ENCODE measurements at regions not wholly inside any gene's neighbourhood (a gene's known extent, or its start where the extent isn't known, plus 50 kb on each side); places are given as distances from the start of the nearest gene placed in this dataset.
"Not testable (repeated sequence)": the region's sequence is repeated elsewhere in the genome, so short reads cannot be mapped to it uniquely, and the experiment has no call there.

DNA sequence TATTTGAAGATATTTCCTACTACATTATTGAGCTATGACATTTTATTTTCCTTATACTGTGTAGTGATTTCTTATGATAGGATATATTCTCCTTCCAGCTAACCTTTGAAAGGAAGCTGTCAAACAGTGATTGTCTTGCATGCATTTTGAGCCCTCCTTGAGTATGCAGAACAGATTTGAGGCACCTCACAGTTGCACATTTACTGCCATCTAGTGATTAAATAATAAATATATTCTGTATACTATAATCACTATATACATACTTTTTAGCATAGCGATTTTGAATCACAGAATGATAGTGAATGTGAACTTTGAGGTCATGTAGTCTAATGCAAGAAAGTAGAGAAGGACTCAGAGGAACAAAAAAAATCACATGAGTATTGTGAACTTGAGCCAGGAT, 268.4 kb upstream of the CDH19 start:
- DNase-seq (ENCODE audit: low read depth in 3 of 3) = no peak

DNA sequence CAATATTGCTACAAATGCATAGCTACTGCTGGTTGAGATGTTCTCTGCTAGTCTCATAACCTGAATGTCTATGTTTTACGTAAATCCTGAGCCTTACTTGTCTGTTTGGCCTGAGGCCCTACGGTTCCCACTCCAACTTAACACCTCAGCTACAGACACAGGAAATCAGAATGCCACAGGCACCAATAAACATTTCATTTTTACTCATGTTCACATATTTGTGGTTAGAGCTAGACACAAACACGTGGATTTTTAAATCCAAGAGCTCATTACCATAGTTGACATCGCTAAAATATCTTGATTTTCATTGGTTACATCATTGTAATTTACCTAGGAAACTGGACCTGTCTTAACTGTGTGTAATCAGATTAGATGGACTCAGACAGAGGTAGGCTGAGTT, 263.8 kb upstream of the CDH19 start:
- DNase-seq (ENCODE audit: low read depth in 3 of 3) = no peak

DNA sequence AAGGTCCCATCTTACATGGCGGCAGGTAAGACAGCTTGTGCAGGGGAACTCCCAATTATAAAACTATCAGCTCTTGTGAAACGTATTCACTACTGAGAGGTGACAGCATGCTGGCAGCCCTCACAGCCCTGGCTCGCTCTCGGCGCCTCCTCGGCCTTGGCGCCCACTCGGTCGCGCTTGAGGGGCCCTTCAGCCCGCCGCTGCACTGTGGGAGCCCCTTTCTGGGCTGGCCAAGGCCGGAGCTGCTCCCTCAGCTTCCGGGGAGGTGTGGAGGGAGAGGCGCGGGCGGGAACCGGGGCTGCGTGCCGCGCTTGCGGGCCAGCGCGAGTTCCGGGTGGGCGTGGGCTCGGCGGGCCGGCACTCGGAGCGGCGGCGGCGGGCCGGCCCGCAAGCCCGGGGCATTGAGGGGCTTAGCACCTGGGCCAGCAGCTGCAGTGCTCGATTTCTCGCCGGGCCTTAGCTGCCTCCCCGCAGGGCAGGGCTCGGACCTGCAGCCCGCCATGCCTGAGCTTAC, 262.6 kb upstream of the CDH19 start:
- DNase-seq (ENCODE audit: low read depth in 3 of 3) = not testable (repeated sequence)

DNA sequence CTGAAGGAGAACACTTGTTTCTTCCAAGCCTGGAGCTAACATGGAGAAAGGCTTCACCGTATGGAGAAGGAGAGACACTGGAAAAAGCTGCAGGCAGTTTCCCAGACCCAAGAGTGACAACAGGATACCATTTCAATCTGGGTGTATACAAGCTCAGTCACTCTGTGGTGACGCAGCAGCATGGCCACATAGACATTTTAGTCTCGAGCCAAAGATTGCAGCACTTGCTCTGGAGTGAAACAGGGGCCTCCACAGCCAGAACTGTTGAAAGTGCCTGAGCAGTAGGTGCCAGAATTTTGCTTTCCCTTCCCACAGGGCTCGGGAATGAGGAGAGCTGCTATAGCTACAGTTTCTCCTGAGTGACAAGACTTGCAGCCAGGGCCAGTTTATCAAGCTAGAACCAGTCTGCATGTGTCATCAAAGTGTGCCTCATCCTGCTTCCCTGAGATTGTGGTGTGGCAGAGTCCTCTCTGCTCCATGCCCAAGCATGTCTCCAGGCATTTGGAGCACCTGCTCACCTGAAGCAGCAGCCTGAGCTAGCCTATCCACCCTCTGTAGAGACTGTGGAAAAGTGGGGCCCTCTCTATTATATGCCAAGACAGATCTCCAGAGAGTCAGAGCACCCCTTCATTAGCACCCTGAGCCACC, 234.6 kb upstream of the CDH19 start:
- no peak for DNase-seq (ENCODE audit: low read depth in 3 of 3)

DNA sequence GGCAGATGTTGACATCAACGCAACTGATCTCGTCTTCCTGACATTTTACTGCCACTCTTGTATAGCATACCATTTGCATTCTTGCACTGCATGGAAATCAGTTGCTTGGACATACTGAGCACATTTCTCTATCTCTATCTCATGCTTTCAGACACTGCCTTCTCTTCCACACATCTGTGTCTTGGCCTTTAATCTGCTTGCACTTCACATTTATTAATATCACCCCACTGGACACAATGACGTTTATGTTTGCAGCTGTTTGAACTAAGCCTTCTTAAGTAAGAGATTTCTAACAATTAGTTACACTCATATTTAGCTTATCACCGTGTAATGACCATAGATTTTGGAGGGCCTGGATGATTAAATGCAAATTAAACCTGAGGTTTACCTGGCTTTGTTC, 229.8 kb upstream of the CDH19 start:
- DNase-seq (ENCODE audit: low read depth in 3 of 3) = no peak

DNA sequence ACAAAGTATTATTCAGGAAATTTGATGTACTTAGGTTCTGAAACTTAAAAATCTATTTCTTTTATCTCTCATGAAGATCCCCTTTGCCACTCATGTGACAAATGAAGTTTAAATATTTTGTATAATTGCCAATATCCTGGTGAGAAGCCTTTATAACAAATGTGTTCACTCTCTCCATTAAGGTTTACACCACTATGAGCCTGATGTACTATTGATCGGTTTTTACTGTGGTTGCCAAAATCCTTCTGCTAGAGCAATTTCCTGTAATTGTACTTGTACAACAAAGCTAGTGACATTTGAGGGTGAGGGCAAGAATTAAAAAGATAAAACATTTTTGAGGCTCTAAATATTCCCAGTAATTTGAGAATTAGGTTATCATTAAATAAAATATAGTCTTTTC, 222.3 kb upstream of the CDH19 start:
- no peak for DNase-seq (ENCODE audit: low read depth in 3 of 3)

DNA sequence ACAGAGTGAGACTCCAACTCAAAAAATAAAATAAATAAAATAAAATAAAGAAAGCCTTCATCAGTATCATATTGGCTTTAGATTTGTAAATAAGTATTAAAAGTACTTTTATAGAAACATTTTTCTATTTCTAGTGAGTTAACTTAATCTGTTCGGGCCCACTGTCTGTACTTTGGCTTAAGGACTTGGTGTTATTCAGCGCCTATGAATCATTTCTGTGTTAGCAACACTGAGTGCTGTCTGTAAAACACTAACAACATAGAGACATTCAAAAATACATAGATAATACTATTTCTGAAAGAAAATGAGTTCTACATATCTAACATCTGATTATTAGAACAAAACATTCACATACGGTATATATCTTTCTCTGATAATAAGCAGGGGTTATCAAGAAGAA, 221.5 kb upstream of the CDH19 start:
- DNase-seq (ENCODE audit: low read depth in 3 of 3) = no peak

DNA sequence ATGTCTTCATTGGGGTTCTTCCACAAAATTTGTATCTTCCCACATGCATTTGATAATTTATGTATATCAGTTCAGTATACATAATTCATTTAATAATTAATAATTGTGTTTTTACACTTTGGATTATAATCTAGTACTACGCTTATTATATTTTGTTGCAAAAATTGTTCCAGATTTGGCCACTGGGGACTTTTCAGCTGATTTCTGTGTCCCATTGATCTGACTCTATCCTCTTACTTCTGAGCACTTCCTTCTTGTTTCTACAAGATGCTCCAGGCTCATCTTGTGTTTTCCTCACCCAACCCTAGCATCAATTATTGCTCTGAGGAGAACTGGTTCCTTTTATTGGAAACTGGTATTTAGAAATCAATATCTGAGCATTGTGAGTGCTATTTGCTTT, 215.3 kb upstream of the CDH19 start:
- no peak for DNase-seq (ENCODE audit: low read depth in 3 of 3)

DNA sequence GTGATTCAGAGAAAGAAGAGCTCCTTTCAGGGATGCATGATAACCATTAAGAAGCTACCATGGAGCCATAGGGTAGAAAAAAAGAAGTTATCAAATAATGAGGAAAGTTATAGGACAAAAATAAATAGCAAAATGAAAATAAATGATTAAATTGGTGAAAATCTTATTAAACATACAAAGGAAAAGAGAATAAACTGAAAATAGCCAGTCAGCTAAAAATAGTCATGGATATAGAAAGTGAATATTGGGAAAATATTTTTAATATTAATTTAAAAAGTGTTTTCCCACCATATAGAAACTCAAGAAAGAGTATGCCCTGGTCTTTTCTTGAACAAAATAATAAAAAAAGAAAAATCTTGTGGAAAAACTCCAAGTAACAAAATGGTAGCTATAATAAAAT, 209.2 kb upstream of the CDH19 start:
- DNase-seq (ENCODE audit: low read depth in 3 of 3) = no peak

DNA sequence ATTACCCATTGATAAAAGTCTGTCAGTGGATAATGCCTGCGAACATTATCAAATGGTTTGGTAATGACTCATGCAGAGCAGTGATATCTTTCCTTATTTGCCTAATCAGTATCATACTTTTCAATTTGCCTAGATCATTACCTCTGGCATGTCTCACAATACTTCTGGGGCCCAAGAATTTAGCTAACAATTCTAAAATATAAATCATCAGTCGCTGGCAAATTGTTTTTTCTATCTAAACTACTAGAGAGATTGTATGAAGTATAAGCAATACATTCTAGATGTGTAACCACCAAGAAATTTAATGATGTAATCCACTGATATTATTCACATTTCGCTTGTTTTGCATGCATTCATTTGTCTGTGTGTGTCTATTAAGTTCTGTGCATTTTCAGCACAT, 191.2 kb upstream of the CDH19 start:
- no peak for DNase-seq (ENCODE audit: low read depth in 3 of 3)

DNA sequence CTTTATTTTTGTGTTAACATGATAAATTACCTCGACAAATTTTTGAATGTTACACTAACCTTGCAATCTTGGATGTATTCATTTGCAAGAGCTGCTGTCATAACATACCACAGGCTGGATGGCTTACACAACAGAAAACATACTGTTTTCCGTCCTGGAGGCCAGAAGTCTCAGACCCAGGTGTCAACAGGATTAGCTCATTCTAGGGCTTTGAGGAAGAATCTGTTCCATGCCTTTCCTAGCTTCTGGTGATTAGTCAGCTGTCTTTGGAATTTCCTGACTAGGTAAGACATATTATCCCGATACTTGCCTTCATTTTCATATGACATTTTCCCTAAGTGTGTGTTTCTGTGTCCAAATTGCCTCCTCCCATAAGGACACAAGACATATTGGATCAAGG, 188.6 kb upstream of the CDH19 start:
- no peak for DNase-seq (ENCODE audit: low read depth in 3 of 3)

DNA sequence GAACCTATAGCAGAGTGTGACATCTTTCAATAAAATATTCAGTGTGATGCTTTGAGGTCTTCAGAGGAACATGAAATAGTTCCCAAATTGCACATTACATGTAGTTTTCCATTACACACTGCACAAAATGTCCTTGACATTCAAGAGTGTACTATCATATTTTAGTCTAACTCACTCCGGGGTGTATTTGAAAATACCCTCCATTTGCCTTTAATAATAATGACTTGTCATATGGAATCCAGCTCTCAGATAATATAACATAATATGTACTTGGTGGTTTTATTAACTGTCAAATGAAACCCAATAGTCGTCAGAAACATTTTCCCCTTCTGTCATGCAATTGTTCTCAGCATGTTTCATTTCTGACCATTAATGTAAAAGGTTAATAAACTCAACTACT, 176.7 kb upstream of the CDH19 start:
- no peak for DNase-seq (ENCODE audit: low read depth in 3 of 3)

DNA sequence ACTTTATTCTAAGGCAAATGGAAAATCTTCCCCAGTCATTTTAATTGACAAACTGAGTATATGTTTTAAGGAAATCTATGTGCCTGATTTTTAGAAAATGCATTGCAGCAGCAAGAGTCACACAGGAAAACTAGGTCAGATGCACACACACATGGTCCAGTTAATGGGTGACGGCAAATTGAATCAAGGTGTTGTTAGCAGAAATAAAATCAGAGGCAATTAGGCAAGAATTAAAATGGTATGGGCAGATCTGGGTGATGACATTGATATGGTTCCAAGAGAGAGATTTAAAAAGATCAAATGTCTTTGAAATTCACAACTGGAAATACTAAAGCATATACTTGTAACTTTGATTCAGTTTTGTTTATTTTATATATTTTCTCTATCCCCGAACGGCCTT, 174.2 kb upstream of the CDH19 start:
- no peak for DNase-seq (ENCODE audit: low read depth in 3 of 3)

DNA sequence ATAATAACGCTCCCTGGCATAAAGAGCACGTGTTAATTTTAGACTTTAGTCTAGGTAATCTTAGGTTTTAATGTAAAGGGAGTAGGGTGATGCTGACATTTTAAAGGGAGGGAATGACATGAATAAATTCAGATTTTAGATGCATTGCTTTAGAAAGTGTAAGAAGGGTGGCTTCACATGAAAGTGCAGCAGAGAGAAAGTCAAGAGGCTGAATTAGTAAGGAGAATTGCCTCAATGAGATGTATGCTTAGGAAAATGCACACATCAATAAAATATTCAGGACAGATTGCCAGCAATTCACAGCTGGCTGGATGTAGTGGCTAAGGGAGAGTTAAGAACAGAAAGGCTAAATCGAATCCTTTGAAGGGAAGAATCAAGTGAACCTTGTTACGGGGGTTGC, 165.5 kb upstream of the CDH19 start:
- DNase-seq (ENCODE audit: low read depth in 3 of 3) = no peak

DNA sequence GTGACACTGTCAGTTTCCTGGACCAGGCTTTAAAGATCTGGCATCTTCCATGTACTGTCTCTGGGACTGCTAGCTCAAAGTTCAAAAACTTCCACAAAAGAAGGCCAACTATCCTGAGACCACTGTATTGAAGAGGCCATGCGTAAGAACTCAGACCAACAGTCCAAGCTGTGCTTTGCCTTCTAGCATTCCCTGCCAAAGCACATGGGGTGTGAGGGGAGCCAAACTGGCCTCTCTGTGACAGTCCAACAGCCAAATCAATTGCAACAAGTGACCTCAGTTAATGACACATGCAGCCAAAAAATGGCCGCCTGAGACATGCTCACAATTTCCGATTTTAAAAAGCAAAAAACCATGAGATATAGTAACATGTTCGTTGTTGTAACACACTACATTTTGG, 160.3 kb upstream of the CDH19 start:
- no peak for DNase-seq (ENCODE audit: low read depth in 3 of 3)

DNA sequence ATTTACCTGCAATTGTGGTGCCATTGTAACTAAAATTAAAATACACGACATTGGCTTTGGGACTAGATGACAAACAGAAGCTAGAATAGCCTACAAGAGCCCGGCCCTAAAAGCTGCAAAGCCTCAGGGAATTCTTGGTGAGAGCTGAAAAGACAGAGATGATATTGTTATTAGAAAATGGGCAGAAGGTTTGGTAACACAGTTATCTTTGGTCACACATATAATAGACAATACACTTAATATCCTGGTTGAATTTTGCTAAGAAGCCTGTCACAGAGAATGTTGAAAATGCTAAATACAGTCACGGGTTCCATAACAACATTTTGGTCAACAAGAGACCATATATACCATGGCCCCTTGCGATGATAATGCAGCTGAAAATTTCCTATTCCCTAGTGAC, 157.3 kb upstream of the CDH19 start:
- no peak for DNase-seq (ENCODE audit: low read depth in 3 of 3)

DNA sequence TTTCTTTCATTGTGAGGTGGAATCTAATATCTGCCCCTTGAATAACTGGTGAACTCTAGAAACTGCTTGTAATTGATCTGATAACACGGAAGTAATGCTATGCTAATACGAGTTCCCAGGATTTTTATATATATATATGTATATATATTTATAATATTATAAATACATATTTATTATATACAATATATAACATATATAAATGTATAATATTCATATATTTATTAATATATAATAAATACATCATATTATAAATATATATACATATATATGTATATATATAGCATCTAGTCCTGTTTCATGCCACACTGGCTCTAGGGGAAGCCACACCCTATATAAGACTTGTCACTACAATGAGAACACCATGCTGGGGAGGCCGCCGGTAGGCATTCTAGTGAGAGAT, 156.7 kb upstream of the CDH19 start:
- DNase-seq (ENCODE audit: low read depth in 3 of 3) = no peak

DNA sequence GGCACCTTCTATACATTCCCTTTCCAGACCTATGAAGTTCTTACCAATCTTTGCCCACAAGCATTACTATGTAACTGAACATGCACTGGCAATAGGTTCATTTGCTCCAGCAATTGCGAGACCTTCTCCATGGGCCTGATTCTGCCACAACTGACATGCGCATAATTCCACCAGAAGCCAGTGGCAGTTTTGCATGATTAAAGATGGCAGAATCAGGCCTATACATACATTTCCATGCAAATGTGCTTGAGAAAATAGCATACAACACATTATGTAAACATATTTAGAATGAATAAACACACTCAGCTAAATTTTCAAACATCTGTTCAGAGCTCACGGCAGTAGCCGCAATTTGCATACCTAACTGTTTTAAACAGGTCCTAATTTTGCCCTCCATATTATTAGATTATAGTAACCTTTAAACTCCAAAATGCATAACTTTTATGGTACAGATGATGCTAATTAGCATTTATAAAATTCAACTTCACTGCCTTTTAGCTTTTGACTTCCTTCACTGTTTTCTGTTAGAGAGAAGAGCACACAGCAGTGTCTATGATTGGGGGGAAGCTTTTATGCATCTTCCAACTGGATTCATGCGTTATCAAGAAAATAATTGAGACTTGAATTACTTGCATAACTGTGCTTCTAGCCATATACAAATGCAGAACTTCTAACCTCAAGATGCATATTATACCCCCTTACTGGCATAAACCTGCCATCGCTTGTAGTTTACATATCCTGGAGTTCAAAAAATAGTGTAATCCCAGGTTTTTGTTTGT, 155.3 kb upstream of the CDH19 start:
- no peak for DNase-seq (ENCODE audit: low read depth in 3 of 3)

DNA sequence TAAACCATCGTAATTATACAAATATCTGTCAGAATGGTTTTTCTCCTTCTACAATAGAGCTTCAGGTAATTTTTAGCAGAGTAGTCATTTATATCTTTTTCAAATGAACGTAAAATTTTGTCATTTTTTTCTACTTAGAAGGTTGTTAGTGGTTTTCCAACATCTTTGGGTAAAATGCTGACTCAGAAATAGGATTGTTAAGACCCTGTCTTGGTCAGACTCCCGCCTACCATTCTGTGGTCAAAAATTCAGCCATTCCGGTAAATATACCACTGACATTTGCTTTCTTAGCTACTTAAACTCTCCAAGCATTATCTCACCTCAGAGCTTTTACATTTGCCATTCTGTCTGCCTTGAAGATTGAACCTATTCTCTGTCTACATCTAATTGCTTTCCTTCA, 154.1 kb upstream of the CDH19 start:
- no peak for DNase-seq (ENCODE audit: low read depth in 3 of 3)

DNA sequence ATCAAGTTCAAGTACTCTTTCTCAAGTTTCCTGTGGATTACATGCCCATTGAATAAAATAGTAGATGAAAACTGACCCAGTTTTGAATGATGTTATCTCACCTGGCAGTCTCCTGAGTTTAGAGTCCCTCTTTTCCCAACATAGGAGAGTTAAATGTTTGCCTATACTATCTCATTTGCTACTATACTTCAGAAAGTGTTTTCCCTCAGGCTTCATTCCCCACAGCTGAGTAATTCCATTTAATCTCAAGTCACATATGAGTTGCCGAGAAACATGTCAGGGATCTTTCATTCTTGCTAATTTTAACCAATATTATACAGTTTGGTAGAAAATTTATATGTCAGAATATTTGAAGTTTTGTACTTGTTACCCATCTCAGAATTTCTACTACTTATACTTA, 150.4 kb upstream of the CDH19 start:
- DNase-seq (ENCODE audit: low read depth in 3 of 3) = no peak

DNA sequence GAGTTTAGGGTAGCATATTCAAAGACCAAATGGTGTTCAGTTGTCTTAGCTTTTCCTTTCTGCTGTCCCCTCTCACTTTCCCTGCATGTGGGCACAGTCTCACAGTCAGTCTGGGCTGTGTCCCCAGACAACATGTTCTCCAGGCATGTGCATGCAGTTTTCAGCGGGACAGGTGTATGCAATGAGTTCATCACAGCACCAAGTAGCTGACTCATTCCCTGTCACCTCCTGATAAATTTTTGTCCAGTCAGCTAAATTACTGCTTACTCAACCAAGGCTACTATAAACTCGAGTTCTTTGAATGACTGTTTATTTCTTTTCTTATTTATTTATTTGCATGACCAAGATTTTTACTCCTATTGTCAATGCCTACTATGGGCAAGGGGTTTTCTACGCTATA, 148.8 kb upstream of the CDH19 start:
- no peak for DNase-seq (ENCODE audit: low read depth in 3 of 3)

DNA sequence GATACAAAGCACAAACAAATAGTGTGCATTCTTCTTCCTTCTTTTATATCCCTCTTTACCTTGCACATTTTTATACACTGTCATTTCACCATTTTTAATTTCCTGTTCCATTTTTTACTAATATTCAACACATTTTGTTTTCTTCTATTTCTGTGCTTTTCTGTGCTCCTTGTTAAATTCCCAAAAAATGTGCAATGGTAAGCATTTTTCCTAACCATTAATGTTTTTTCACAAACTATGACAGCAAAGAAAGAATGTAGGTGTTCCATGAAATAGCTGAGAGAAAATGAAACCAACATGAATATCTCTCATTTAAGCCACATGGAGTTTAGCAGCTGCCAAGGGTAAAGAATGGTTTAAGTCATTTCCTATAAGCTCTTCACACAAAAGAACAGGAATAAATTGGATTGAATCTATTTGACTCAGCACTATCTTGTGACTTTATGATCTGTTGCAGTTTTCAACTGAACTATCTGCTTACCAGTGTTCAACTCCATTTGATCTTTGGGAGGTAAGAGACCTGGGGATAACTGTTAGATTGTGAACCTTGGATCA, 145.7 kb upstream of the CDH19 start:
- no peak for DNase-seq (ENCODE audit: low read depth in 3 of 3)

DNA sequence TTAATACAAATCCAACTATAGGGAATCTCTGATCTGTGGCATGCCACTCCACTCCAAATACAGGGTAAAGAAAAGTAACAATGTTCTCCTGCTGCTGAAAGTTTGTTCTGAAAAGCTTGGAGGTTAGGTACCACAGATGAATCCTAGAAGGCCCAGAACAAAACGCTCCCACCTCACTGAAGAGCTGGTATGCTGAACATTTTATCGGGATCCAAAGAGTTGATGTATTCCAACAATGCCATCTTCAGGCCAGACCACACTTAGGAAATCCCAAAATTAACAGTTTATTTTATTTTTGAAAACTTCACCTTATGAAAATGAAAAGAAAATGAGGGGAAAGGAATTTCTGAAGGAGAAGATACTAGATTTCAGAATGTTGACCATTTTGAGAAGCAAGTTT, 145.1 kb upstream of the CDH19 start:
- no peak for DNase-seq (ENCODE audit: low read depth in 3 of 3)

All from stimulated activated CD4-positive, alpha-beta T cell treated with anti-CD3 and anti-CD28 coated beads, TNF-alpha, amount 100 ng/mL, for 48 hours (primary cell).